Mesodermal cell (in vitro differentiated cells): ENCODE measurements at regions not wholly inside any gene's neighbourhood (a gene's known extent, or its start where the extent isn't known, plus 50 kb on each side); places are given as distances from the start of the nearest gene placed in this dataset.

ENCODE experiments used
- H3K27ac ChIP-seq: 2 replicates; pipeline ENCODE4 v1.7.0; 2013; ENCODE audit warnings: mild to moderate bottlenecking, low read depth, low read length, moderate library complexity; ENCODE audit not compliant: severe bottlenecking
- H3K36me3 ChIP-seq: 2 replicates; pipeline ENCODE4 v1.7.1; 2013; ENCODE audit warnings: mild to moderate bottlenecking, low read length, moderate library complexity; ENCODE audit not compliant: control insufficient read depth, insufficient read depth
- H3K4me1 ChIP-seq: one replicate; pipeline ENCODE4 v1.7.1; 2013; ENCODE audit warnings: mild to moderate bottlenecking, low read length; ENCODE audit not compliant: insufficient read depth, control insufficient read depth, poor library complexity, severe bottlenecking
- H3K4me3 ChIP-seq: 2 replicates; pipeline ENCODE4 v1.7.0; 2013; ENCODE audit warnings: low read length, control low read depth, mild to moderate bottlenecking; ENCODE audit not compliant: insufficient read depth, poor library complexity, severe bottlenecking; ENCODE audit errors: extremely low read depth
- H3K9me3 ChIP-seq: 2 replicates; pipeline ENCODE4 v1.7.1; 2013; ENCODE audit warnings: mild to moderate bottlenecking, low read length, moderate library complexity; ENCODE audit not compliant: control insufficient read depth
- WGBS, 2 experiments: methylation state at CpG; one replicate each; pipeline ENCODE4 v1.1.5; 2013; ENCODE audit warnings: missing lambda C conversion rate in 2 of 2; ENCODE audit not compliant: insufficient coverage in 2 of 2; 5-methylcytosine and 5-hydroxymethylcytosine counted together

- peak overlapping the region; percentile 63 for H3K27ac ChIP-seq
- no peaks in the 10 kb centered on the region for H3K36me3 ChIP-seq
- H3K4me1 ChIP-seq: peaks cover 18% of the 10 kb centered on the region
- WGBS, 2 experiments: 58 to 80% methylated on average over 3 to 4 of the region's 6 CpGs
- H3K4me3 ChIP-seq: no peak overlapping the region
- H3K9me3 ChIP-seq: no peaks in the 10 kb centered on the region
Measured at GRCh38 chr3:31361371-31362273, 171.1 kb upstream of the STT3B start.

- Histone ChIP-seq H3K4me1 (peaks cover 18% of the 10 kb centered on the region), H3K36me3 (no peaks in the 10 kb centered on the region), H3K9me3 (no peaks in the 10 kb centered on the region), H3K4me3 (no peak overlapping the region), H3K27ac (peak overlapping the region; percentile 43)
- WGBS, 2 experiments: 92% methylated on average over 1 of the region's 1 CpG; no CpG with 5 or more reads in 1 of the 2 experiments
Measured at GRCh38 chr3:31364188-31364587, 168.5 kb upstream of the STT3B start.

- Histone ChIP-seq H3K36me3 (no peaks in the 10 kb centered on the region), H3K27ac (peak overlapping the region; percentile 50), H3K9me3 (no peaks in the 10 kb centered on the region), H3K4me1 (peaks cover 18% of the 10 kb centered on the region), H3K4me3 (no peak overlapping the region)
Measured at GRCh38 chr3:31364711-31365110, 168.0 kb upstream of the STT3B start.

- H3K4me3 ChIP-seq: no peak overlapping the region
- H3K36me3 ChIP-seq: no peaks in the 10 kb centered on the region
- 100% methylated on average over 2 of the region's 2 CpGs for WGBS, 2 experiments
- peaks cover 11% of the 10 kb centered on the region for H3K4me1 ChIP-seq
- H3K9me3 ChIP-seq: no peaks in the 10 kb centered on the region
- no peak overlapping the region for H3K27ac ChIP-seq
Measured at GRCh38 chr3:31367518-31367917, 165.2 kb upstream of the STT3B start.

GRCh38 chr3:31369637-31370379, 162.9 kb upstream of the STT3B start:
- Histone ChIP-seq H3K9me3 (no peaks in the 10 kb centered on the region), H3K4me3 (no peak overlapping the region), H3K4me1 (peaks cover 6% of the 10 kb centered on the region), H3K27ac (peak overlapping the region; percentile 16), H3K36me3 (no peaks in the 10 kb centered on the region)
- 100% methylated on average over 1 to 2 of the region's 2 CpGs for WGBS, 2 experiments

GRCh38 chr3:31370380-31370666, 162.4 kb upstream of the STT3B start:
- Histone ChIP-seq H3K27ac (peak overlapping the region; percentile 29), H3K4me3 (no peak overlapping the region), H3K9me3 (no peaks in the 10 kb centered on the region), H3K4me1 (peaks cover under 1% of the 10 kb centered on the region), H3K36me3 (no peaks in the 10 kb centered on the region)

GRCh38 chr3:31370681-31371080, 162.0 kb upstream of the STT3B start:
- Histone ChIP-seq H3K9me3 (no peaks in the 10 kb centered on the region), H3K27ac (peak overlapping the region; percentile 29), H3K4me1 (no peaks in the 10 kb centered on the region), H3K36me3 (no peaks in the 10 kb centered on the region), H3K4me3 (no peak overlapping the region)
- WGBS, 2 experiments: 91 to 95% methylated on average over 2 of the region's 2 CpGs

GRCh38 chr3:31371484-31372177, 161.1 kb upstream of the STT3B start:
- no peak overlapping the region for H3K4me3 ChIP-seq
- H3K27ac ChIP-seq: no peak overlapping the region
- WGBS, 2 experiments: 87 to 93% methylated on average over 4 of the region's 4 CpGs

GRCh38 chr3:31373681-31374080, 159.0 kb upstream of the STT3B start:
- WGBS, 2 experiments: 75 to 85% methylated on average over 1 to 2 of the region's 3 CpGs
- Histone ChIP-seq H3K4me1 (peaks cover 5% of the 10 kb centered on the region), H3K36me3 (no peaks in the 10 kb centered on the region), H3K4me3 (no peak overlapping the region), H3K9me3 (no peaks in the 10 kb centered on the region), H3K27ac (no peak overlapping the region)

More at GRCh38 chr3:31371484-31372177, 161.1 kb upstream of the STT3B start:
- no peaks in the 10 kb centered on the region for H3K36me3 ChIP-seq
- H3K4me1 ChIP-seq: no peaks in the 10 kb centered on the region
- no peaks in the 10 kb centered on the region for H3K9me3 ChIP-seq

- H3K4me1 ChIP-seq: peaks cover 5% of the 10 kb centered on the region
Measured at GRCh38 chr3:31377045-31377642, 155.6 kb upstream of the STT3B start.

More at GRCh38 chr3:31377045-31377642, 155.6 kb upstream of the STT3B start:
- Histone ChIP-seq H3K9me3 (no peaks in the 10 kb centered on the region), H3K4me3 (no peak overlapping the region), H3K27ac (no peak overlapping the region), H3K36me3 (no peaks in the 10 kb centered on the region)
- WGBS, 2 experiments: 88 to 100% methylated on average over 2 to 3 of the region's 5 CpGs
